Aorta (tissue), 5 donors: ENCODE measurements at regions not wholly inside any gene's neighbourhood (a gene's known extent, or its start where the extent isn't known, plus 50 kb on each side); places are given as distances from the start of the nearest gene placed in this dataset.
A peak's percentile ranks its signal among the peaks of the same experiment; 100 is the strongest.
"Not testable (repeated sequence)": the region's sequence is repeated elsewhere in the genome, so short reads cannot be mapped to it uniquely, and the experiment has no call there.

Experiments
- ATAC-seq: fragments of 200-7000 bp; cut with Tn5 transposase; one replicate; pipeline ENCODE4 v1.9.1; 2022; ENCODE audit warnings: moderate library complexity; ENCODE audit not compliant: low FRiP score
- DNase-seq, 2 donors: peaks; one replicate each; pipeline ENCODE4 v3.0.0-alpha.2; 2020
- H3K27ac ChIP-seq, 2 donors: one replicate each; pipeline ENCODE4 v1.5.1; 2013; ENCODE audit warnings: low read length in 2 of 2, mild to moderate bottlenecking in 2 of 2, moderate library complexity in 2 of 2, control low read depth in 1 of 2, inconsistent platforms in 1 of 2, low read depth in 1 of 2
- H3K27me3 ChIP-seq, 2 donors: one replicate each; pipeline ENCODE4 v1.6.1; 2013; ENCODE audit warnings: control low read depth in 1 of 2, low read length in 1 of 2, mild to moderate bottlenecking in 1 of 2, moderate library complexity in 1 of 2; ENCODE audit not compliant: insufficient read depth in 2 of 2, control insufficient read depth in 1 of 2
- H3K36me3 ChIP-seq, 2 donors: one replicate each; pipeline ENCODE4 v1.6.1; 2013; ENCODE audit warnings: control low read depth in 1 of 2, low read length in 1 of 2, mild to moderate bottlenecking in 1 of 2; ENCODE audit not compliant: insufficient read depth in 2 of 2, control insufficient read depth in 1 of 2
- H3K4me1 ChIP-seq, 2 donors: one replicate each; pipeline ENCODE4 v1.6.1; 2013; ENCODE audit warnings: low read length in 2 of 2, control low read depth in 1 of 2, mild to moderate bottlenecking in 1 of 2, moderate library complexity in 1 of 2; ENCODE audit not compliant: insufficient read depth in 2 of 2, control insufficient read depth in 1 of 2
- H3K4me3 ChIP-seq, 2 donors: one replicate each; pipeline ENCODE4 v1.5.1; 2013; ENCODE audit warnings: low read length in 2 of 2, control low read depth in 1 of 2, mild to moderate bottlenecking in 1 of 2
- H3K9me3 ChIP-seq: one replicate; pipeline ENCODE4 v1.6.1; 2013; ENCODE audit warnings: mild to moderate bottlenecking, low read length; ENCODE audit not compliant: control insufficient read depth
- WGBS, 2 donors: extraction: QIAGEN DNeasy Blood & Tissue Kit; methylation state at CpG; one replicate each; pipeline ENCODE4 v1.1.7; 2013; 5-methylcytosine and 5-hydroxymethylcytosine counted together
- intact Hi-C, 2 donors: fragments of 100-400 bp; cut with DNase I; formaldehyde crosslinking; loops; one replicate each; pipeline versions ENCODE4 v1.14.2 to v1.15.0; 2022
- donor health status: healthy with polysubstance abuse.
- donor health status: Bipolar disorder and iron deficiency.
- donor health status: DM: no; HTN: no; CAD: no.
- donor health status: DM: no; HTN: no; CAD: no.
- donor health status: DM: yes; HTN: yes; CAD: no.

- H3K27ac ChIP-seq = no peak overlapping the region
- H3K27me3 ChIP-seq = no peaks in the 10 kb centered on the region
- DNase-seq (no peak), ATAC-seq (no peak)
- H3K4me3 ChIP-seq = no peak overlapping the region
- no peaks in the 10 kb centered on the region for H3K4me1 ChIP-seq
- 62 to 64% methylated on average over 1 of the region's 1 CpG for WGBS, 2 donors
- H3K9me3 ChIP-seq = no peaks in the 10 kb centered on the region
- no peaks in the 10 kb centered on the region for H3K36me3 ChIP-seq
- intact Hi-C loops = no loop called here
These were observed 97.5 kb upstream of the FREM1 start for GRCh38 chr9:15007698-15008097.

GRCh38 chr9:14994738-14995137, 84.5 kb upstream of the FREM1 start:
- Histone ChIP-seq H3K4me3 (no peak overlapping the region), H3K36me3 (no peaks in the 10 kb centered on the region), H3K4me1 (no peaks in the 10 kb centered on the region), H3K27ac (no peak overlapping the region), H3K27me3 (no peaks in the 10 kb centered on the region), H3K9me3 (no peaks in the 10 kb centered on the region)
- ATAC-seq (no peak), DNase-seq (no peak)
- WGBS, 2 donors = 51 to 57% methylated on average over 1 of the region's 1 CpG
- intact Hi-C loops = loop anchor here in 1 of 2 donors (10.0 kb wide), 1 partner anchor 150 kb away; no protein-coding TSS in a partner anchor

- Histone ChIP-seq H3K9me3 (no peaks in the 10 kb centered on the region), H3K36me3 (no peaks in the 10 kb centered on the region), H3K27me3 (no peaks in the 10 kb centered on the region), H3K27ac (no peak overlapping the region), H3K4me1 (no peaks in the 10 kb centered on the region), H3K4me3 (peak overlapping the region; percentile 9 to 84)
- 58 to 63% methylated on average over 9 of the region's 9 CpGs for WGBS, 2 donors
- intact Hi-C loops = loop anchor here in 1 of 2 donors (10.0 kb wide), 1 partner anchor 151 kb away; no protein-coding TSS in a partner anchor
- ATAC-seq (no peak), DNase-seq (no peak)
These were observed 83.8 kb upstream of the FREM1 start for GRCh38 chr9:14993901-14994554.

GRCh38 chr9:14993061-14993800, 83.0 kb upstream of the FREM1 start:
- intact Hi-C loops = loop anchor here in 1 of 2 donors (10.0 kb wide), 1 partner anchor 152 kb away; no protein-coding TSS in a partner anchor
- WGBS, 2 donors = 4% methylated on average over 49 of the region's 49 CpGs
- DNase-seq = peak; percentile 93 to 94

GRCh38 chr9:14992516-14992915, 82.3 kb upstream of the FREM1 start:
- Histone ChIP-seq H3K27ac (no peak overlapping the region), H3K9me3 (no peaks in the 10 kb centered on the region), H3K4me1 (no peaks in the 10 kb centered on the region), H3K4me3 (peak overlapping the region; percentile 14 to 84), H3K27me3 (no peaks in the 10 kb centered on the region), H3K36me3 (no peaks in the 10 kb centered on the region)
- intact Hi-C loops = loop anchor here in 1 of 2 donors (10.0 kb wide), 1 partner anchor 152 kb away; no protein-coding TSS in a partner anchor
- ATAC-seq (no peak), DNase-seq (no peak)
- 73 to 84% methylated on average over 5 of the region's 5 CpGs for WGBS, 2 donors

More at GRCh38 chr9:14993061-14993800, 83.0 kb upstream of the FREM1 start:
- Histone ChIP-seq H3K27me3 (no peaks in the 10 kb centered on the region), H3K9me3 (no peaks in the 10 kb centered on the region), H3K4me1 (no peaks in the 10 kb centered on the region), H3K4me3 (peak overlapping the region; percentile 14 to 84), H3K27ac (no peak overlapping the region), H3K36me3 (no peaks in the 10 kb centered on the region)
- peak; percentile 92 for ATAC-seq

- DNase-seq (no peak), ATAC-seq (no peak)
- H3K4me3 ChIP-seq = peak overlapping the region in 1 of 2 donors; percentile 18
- H3K27me3 ChIP-seq = no peaks in the 10 kb centered on the region
- H3K36me3 ChIP-seq = no peaks in the 10 kb centered on the region
- H3K4me1 ChIP-seq = no peaks in the 10 kb centered on the region
- WGBS, 2 donors = 79 to 81% methylated on average over 9 of the region's 9 CpGs
- no peak overlapping the region for H3K27ac ChIP-seq
- intact Hi-C loops = loop anchor here in 1 of 2 donors (10.0 kb wide), 1 partner anchor 153 kb away; no protein-coding TSS in a partner anchor
- H3K9me3 ChIP-seq = no peaks in the 10 kb centered on the region
These were observed 81.9 kb upstream of the FREM1 start for GRCh38 chr9:14992081-14992480.

- not testable (repeated sequence) for H3K4me3 ChIP-seq, H3K9me3 ChIP-seq, H3K36me3 ChIP-seq, ATAC-seq, H3K4me1 ChIP-seq, H3K27me3 ChIP-seq, DNase-seq, H3K27ac ChIP-seq
- WGBS, 2 donors = 86 to 89% methylated on average over 6 of the region's 6 CpGs
- intact Hi-C loops = loop anchor here in 1 of 2 donors (10.0 kb wide), 1 partner anchor 154 kb away; no protein-coding TSS in a partner anchor
These were observed 80.4 kb upstream of the FREM1 start for GRCh38 chr9:14990647-14991046.

- DNase-seq = no peak
- H3K9me3 ChIP-seq = no peaks in the 10 kb centered on the region
- H3K27me3 ChIP-seq = no peaks in the 10 kb centered on the region
- ATAC-seq = no peak
- intact Hi-C loops = loop anchor here in 1 of 2 donors (10.0 kb wide), 1 partner anchor 155 kb away; no protein-coding TSS in a partner anchor
- no peak overlapping the region for H3K27ac ChIP-seq
- H3K36me3 ChIP-seq = no peaks in the 10 kb centered on the region
- WGBS, 2 donors = 94 to 95% methylated on average over 5 of the region's 5 CpGs
- H3K4me3 ChIP-seq = no peak overlapping the region
- no peaks in the 10 kb centered on the region for H3K4me1 ChIP-seq
These were observed 79.6 kb upstream of the FREM1 start for GRCh38 chr9:14989811-14990210.
